ENCODE measurements at regions not wholly inside any gene's neighbourhood (a gene's known extent, or its start where the extent isn't known, plus 50 kb on each side); places are given as distances from the start of the nearest gene placed in this dataset.

- in situ Hi-C loops (cut with MboI; ENCODE audit: low pct_ligation_motif_present in 1 of 4, low pct_unique_long_range_greater_than_20kb in 1 of 4, low sequenced_read_pairs in 3 of 4), result no loop called here
- intact Hi-C loops (cut with DNase I; ENCODE audit: low total_unique reads), result no loop called here
Measured at GRCh38 chr16:77553130-77553529, 118.3 kb upstream of the ADAMTS18 start.

GRCh38 chr16:77555126-77555525 lies 120.3 kb upstream of the ADAMTS18 start:
- DNase-seq, result no peak
- 65 to 70% methylated on average over 1 of the region's 1 CpG for WGBS, 2 donors (ENCODE audit: low coverage in 1 of 2)
- Histone ChIP-seq H3K27ac (no peak overlapping the region), H3K36me3 (no peaks in the 10 kb centered on the region), H3K4me3 (no peak overlapping the region), H3K4me1 (no peaks in the 10 kb centered on the region), H3K9me3 (no peaks in the 10 kb centered on the region), H3K27me3 (no peaks in the 10 kb centered on the region)
- in situ Hi-C loops (cut with MboI; ENCODE audit: low pct_ligation_motif_present in 1 of 4, low pct_unique_long_range_greater_than_20kb in 1 of 4, low sequenced_read_pairs in 3 of 4), result no loop called here
- TF ChIP-seq POLR2AphosphoS5 (IDR thresholded peaks at IDR 0.05), result no peak
- TF ChIP-seq POLR2A (IDR thresholded peaks at IDR 0.05), result no peak
- no peak for TF ChIP-seq EP300 (IDR thresholded peaks at IDR 0.05; ENCODE audit: low read depth)
- TF ChIP-seq CTCF (IDR thresholded peaks at IDR 0.05), result no peak
- intact Hi-C loops (cut with DNase I; ENCODE audit: low total_unique reads), result no loop called here

More at GRCh38 chr16:77553130-77553529, 118.3 kb upstream of the ADAMTS18 start:
- Histone ChIP-seq H3K4me1 (no peaks in the 10 kb centered on the region), H3K9me3 (no peaks in the 10 kb centered on the region), H3K36me3 (no peaks in the 10 kb centered on the region), H3K27ac (no peak overlapping the region), H3K27me3 (no peaks in the 10 kb centered on the region), H3K4me3 (no peak overlapping the region)
- no peak for TF ChIP-seq POLR2AphosphoS5 (IDR thresholded peaks at IDR 0.05)
- no peak for TF ChIP-seq EP300 (IDR thresholded peaks at IDR 0.05; ENCODE audit: low read depth)
- no peak for TF ChIP-seq POLR2A (IDR thresholded peaks at IDR 0.05)
- TF ChIP-seq CTCF (IDR thresholded peaks at IDR 0.05), result no peak
- no peak for DNase-seq
- WGBS, 2 donors (ENCODE audit: low coverage in 1 of 2), result 69 to 86% methylated on average over 7 to 9 of the region's 9 CpGs

GRCh38 chr16:77555791-77556190 lies 121.0 kb upstream of the ADAMTS18 start:
- Histone ChIP-seq H3K9me3 (no peaks in the 10 kb centered on the region), H3K27ac (no peak overlapping the region), H3K4me1 (no peaks in the 10 kb centered on the region), H3K27me3 (no peaks in the 10 kb centered on the region), H3K36me3 (no peaks in the 10 kb centered on the region), H3K4me3 (no peak overlapping the region)
- in situ Hi-C loops (cut with MboI; ENCODE audit: low pct_ligation_motif_present in 1 of 4, low pct_unique_long_range_greater_than_20kb in 1 of 4, low sequenced_read_pairs in 3 of 4) (no loop called here), intact Hi-C loops (cut with DNase I; ENCODE audit: low total_unique reads) (no loop called here)
- WGBS, 2 donors (ENCODE audit: low coverage in 1 of 2), result 21 to 75% methylated on average over 2 to 12 of the region's 12 CpGs
- TF ChIP-seq POLR2A (IDR thresholded peaks at IDR 0.05) (no peak), EP300 (IDR thresholded peaks at IDR 0.05; ENCODE audit: low read depth) (no peak), POLR2AphosphoS5 (IDR thresholded peaks at IDR 0.05) (no peak), CTCF (IDR thresholded peaks at IDR 0.05) (no peak)
- DNase-seq, result no peak

- H3K27ac ChIP-seq, result no peak overlapping the region
- intact Hi-C loops (cut with DNase I; ENCODE audit: low total_unique reads) (no loop called here), in situ Hi-C loops (cut with MboI; ENCODE audit: low pct_ligation_motif_present in 1 of 4, low pct_unique_long_range_greater_than_20kb in 1 of 4, low sequenced_read_pairs in 3 of 4) (no loop called here)
- no peak overlapping the region for H3K4me3 ChIP-seq
- no peak for TF ChIP-seq POLR2A (IDR thresholded peaks at IDR 0.05)
- DNase-seq, result no peak
- no peaks in the 10 kb centered on the region for H3K9me3 ChIP-seq
- H3K36me3 ChIP-seq, result no peaks in the 10 kb centered on the region
- H3K4me1 ChIP-seq, result no peaks in the 10 kb centered on the region
- no peaks in the 10 kb centered on the region for H3K27me3 ChIP-seq
- 62 to 77% methylated on average over 8 to 10 of the region's 10 CpGs for WGBS, 2 donors (ENCODE audit: low coverage in 1 of 2)
Measured at GRCh38 chr16:77556201-77556873, 121.5 kb upstream of the ADAMTS18 start.

- TF ChIP-seq EP300 (IDR thresholded peaks at IDR 0.05; ENCODE audit: low read depth) (no peak), POLR2A (IDR thresholded peaks at IDR 0.05) (no peak)
- Histone ChIP-seq H3K27ac (no peak overlapping the region), H3K36me3 (no peaks in the 10 kb centered on the region), H3K9me3 (no peaks in the 10 kb centered on the region), H3K27me3 (no peaks in the 10 kb centered on the region), H3K4me3 (no peak overlapping the region), H3K4me1 (no peaks in the 10 kb centered on the region)
- DNase-seq, result no peak
- WGBS, 2 donors (ENCODE audit: low coverage in 1 of 2), result 60 to 72% methylated on average over 1 to 2 of the region's 2 CpGs
- in situ Hi-C loops (cut with MboI; ENCODE audit: low pct_ligation_motif_present in 1 of 4, low pct_unique_long_range_greater_than_20kb in 1 of 4, low sequenced_read_pairs in 3 of 4), result no loop called here
- intact Hi-C loops (cut with DNase I; ENCODE audit: low total_unique reads), result no loop called here
Measured at GRCh38 chr16:77557385-77557784, 122.6 kb upstream of the ADAMTS18 start.

All from transverse colon (tissue), 4 donors.